ENCODE measurements at regions not wholly inside any gene's neighbourhood (a gene's known extent, or its start where the extent isn't known, plus 50 kb on each side); places are given as distances from the start of the nearest gene placed in this dataset.

DNA sequence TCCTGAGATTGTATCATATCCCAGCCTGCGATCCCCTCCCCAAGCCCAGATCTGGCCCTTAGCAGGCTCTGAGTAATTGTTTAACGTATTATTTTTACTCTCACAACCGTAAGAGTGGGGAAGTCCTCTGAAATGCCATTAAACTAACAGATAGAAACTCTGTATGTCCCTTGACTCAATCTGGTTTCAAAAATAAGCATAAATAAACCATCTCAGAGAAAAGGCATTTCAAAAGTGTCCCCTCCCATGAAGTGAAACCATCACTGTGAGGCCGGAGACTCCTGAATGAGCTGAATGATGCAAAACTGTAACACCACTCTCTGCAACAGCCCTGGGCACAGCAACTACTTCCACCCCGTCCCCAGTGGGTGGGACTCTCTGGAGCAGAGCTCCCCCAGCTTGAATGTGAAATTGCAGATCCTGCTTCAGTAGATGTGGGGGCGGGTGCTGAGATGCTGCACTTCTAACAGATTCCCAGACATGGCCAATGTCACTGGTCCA lies 104.1 kb downstream of the SYF2 start:
- TF ChIP-seq, protein P1, sequence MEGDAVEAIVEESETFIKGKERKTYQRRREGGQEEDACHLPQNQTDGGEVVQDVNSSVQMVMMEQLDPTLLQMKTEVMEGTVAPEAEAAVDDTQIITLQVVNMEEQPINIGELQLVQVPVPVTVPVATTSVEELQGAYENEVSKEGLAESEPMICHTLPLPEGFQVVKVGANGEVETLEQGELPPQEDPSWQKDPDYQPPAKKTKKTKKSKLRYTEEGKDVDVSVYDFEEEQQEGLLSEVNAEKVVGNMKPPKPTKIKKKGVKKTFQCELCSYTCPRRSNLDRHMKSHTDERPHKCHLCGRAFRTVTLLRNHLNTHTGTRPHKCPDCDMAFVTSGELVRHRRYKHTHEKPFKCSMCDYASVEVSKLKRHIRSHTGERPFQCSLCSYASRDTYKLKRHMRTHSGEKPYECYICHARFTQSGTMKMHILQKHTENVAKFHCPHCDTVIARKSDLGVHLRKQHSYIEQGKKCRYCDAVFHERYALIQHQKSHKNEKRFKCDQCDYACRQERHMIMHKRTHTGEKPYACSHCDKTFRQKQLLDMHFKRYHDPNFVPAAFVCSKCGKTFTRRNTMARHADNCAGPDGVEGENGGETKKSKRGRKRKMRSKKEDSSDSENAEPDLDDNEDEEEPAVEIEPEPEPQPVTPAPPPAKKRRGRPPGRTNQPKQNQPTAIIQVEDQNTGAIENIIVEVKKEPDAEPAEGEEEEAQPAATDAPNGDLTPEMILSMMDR (conservative IDR thresholded peaks at IDR 0.05) = no peak
- TF ChIP-seq EZH2 (IDR thresholded peaks at IDR 0.05; ENCODE audit: low read depth) = no peak

All from PC-9 (cell line).